ENCODE measurements at regions not wholly inside any gene's neighbourhood (a gene's known extent, or its start where the extent isn't known, plus 50 kb on each side); places are given as distances from the start of the nearest gene placed in this dataset.

GRCh38 chr12:94749455-94749854, 99.1 kb upstream of the TMCC3 start:
- TF ChIP-seq ZBTB7A (IDR thresholded peaks at IDR 0.05; ENCODE audit: low read depth): no peak
- TF ChIP-seq RAD21 (IDR thresholded peaks at IDR 0.05; ENCODE audit: low read depth): no peak
- no peak for TF ChIP-seq USF1 (IDR thresholded peaks at IDR 0.05)
- no peak for TF ChIP-seq FOXM1 (IDR thresholded peaks at IDR 0.05; ENCODE audit: borderline replicate concordance, low read depth)
- TF ChIP-seq NFIC (IDR thresholded peaks at IDR 0.05): no peak
- TF ChIP-seq CREB1 (IDR thresholded peaks at IDR 0.05; ENCODE audit: low read depth): no peak
- TF ChIP-seq EP300 (IDR thresholded peaks at IDR 0.05; ENCODE audit: borderline replicate concordance): no peak
- no peak for TF ChIP-seq TCF12 (IDR thresholded peaks at IDR 0.05; ENCODE audit: low read depth)
- TF ChIP-seq EGR1 (IDR thresholded peaks at IDR 0.05): no peak
- TF ChIP-seq CEBPB (IDR thresholded peaks at IDR 0.05): no peak

All from Ishikawa (cell line).